Erythroblast (primary cell): ENCODE measurements at regions not wholly inside any gene's neighbourhood (a gene's known extent, or its start where the extent isn't known, plus 50 kb on each side); places are given as distances from the start of the nearest gene placed in this dataset.

Source experiments
- DNase-seq, 2 experiments: peaks; one replicate each; lab custom pipeline; 2025; lab: John Stamatoyannopoulos, UW
- GATA1 ChIP-seq: IDR thresholded peaks from 2 replicates; pipeline ENCODE4 v1.6.1; 2011; ENCODE audit warnings: low read depth, mild to moderate bottlenecking, control low read depth, low read length, moderate library complexity
- POLR2A ChIP-seq: IDR thresholded peaks from 2 replicates; pipeline ENCODE4 v1.6.1; 2011; ENCODE audit warnings: mild to moderate bottlenecking, low read length

GRCh38 chr2:105150231-105150630 is 91.3 kb upstream of the GPR45 start:
- TF ChIP-seq GATA1 (no peak), POLR2A (no peak)
- DNase-seq = no peak

GRCh38 chr2:105154119-105154818 is 87.3 kb upstream of the GPR45 start:
- TF ChIP-seq POLR2A (no peak), GATA1 (no peak)
- DNase-seq = no peak

GRCh38 chr2:105156166-105156565 is 85.4 kb upstream of the GPR45 start:
- DNase-seq = no peak
- TF ChIP-seq POLR2A (no peak), GATA1 (no peak)

DNA sequence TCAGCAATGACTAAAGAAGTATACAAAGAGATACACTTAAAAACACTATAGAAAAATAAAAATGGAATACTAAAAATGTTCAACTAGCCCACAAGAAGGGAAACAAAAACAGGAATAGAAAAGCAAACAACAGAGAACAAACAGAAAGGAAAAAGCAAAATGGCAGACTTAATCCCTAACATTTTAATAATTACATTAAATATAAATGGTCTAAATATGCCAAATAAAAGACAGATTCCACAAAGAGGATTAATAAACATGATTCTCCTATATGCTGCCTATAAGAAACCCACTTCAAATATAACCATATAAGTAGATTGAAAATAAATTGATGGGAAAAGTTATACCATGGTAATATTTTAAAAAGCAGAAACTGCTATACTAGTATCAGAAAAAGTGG is 83.5 kb upstream of the GPR45 start:
- TF ChIP-seq POLR2A = no peak
- no peak for TF ChIP-seq GATA1

GRCh38 chr2:105166688-105167087 is 74.9 kb upstream of the GPR45 start:
- TF ChIP-seq POLR2A = no peak
- no peak for TF ChIP-seq GATA1
- no peak for DNase-seq

More for the DNA sequence above, 83.5 kb upstream of the GPR45 start:
- DNase-seq = no peak

DNA sequence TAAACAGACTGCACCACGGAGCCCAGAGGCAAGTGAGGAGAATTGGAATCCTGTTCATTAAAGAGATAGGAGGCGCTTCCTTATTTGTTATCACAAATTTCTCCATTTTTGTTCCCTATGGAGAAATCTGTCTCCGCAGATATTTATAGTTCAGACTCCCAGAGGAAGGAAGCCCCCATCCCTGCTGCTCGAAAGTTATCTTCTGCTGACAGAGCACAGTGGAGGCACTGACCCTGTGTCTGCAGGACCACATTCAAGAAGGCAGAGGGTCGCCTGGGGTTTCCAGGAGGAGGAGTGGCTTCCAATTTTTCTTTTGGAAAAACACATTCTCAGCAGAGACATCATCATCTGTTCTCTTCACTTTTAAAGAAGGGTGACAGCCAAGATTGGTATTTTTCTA is 73.0 kb upstream of the GPR45 start:
- no peak for DNase-seq
- no peak for TF ChIP-seq GATA1
- no peak for TF ChIP-seq POLR2A

DNA sequence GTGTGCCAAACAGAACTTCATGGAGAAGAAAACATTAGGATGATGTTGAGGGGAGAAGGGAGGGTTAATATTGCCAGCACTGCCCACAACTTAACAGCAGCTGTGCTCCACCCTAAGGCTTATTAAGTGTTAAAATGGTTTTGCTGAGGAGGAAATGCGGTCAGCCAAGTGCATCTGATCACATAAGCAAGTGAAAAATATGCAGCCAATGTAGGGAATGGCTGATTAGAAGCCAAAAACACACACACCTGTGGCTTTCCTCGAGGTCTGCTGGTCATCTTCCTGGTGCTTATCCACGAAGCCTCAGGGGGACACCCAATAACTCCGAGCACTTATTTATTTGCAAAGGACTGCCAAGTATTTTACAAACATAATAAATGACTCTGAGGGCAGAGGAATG is 66.3 kb upstream of the GPR45 start:
- no peak for DNase-seq
- no peak for TF ChIP-seq GATA1

DNA sequence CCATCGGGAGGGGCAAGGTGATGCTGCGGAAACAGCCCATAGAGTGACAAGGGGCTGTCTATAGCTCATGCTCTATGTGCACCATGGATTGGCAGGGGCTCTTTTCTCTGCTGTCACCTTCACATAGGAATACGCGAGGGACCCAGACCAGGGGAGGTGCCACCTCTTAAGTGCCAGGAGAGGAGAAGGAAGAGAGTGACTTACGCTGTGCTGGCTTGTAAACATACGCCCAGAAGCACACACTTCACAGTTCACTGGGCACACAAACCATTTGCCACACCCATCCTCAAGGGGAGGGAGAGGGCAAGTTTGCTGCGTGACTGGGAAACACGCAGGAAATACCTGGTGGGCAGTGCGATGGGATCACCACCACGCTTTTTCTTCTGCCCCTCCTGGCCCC is 65.1 kb upstream of the GPR45 start:
- no peak for TF ChIP-seq POLR2A
- no peak for TF ChIP-seq GATA1
- no peak for DNase-seq

DNA sequence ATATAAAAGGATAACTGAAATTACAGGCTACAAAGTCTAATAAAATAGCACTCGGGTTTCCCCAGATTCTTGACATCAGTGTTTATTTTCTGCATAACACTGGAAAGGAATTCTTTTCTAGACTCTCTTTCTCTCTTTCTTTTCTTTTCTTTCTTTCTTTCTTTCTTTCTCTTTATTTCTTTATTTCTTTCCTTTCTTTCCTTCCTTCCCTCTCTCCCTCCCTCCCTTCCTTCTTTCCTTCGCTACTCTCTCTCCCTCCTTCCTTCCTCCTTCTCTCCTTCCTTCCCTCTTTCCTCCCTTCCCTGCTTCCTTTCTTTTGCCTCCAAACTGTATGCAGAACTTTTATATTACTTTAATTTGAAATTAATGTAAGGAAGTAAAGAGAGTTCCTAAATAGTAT is 64.5 kb upstream of the GPR45 start:
- DNase-seq = no peak
- TF ChIP-seq POLR2A = no peak
- TF ChIP-seq GATA1 = no peak

GRCh38 chr2:105177536-105178254 is 63.8 kb upstream of the GPR45 start:
- TF ChIP-seq POLR2A (no peak), GATA1 (no peak)
- no peak for DNase-seq

- DNase-seq = peak; percentile 8 to 32
Observed at GRCh38 chr2:105179469-105180372, 61.8 kb upstream of the GPR45 start.

DNA sequence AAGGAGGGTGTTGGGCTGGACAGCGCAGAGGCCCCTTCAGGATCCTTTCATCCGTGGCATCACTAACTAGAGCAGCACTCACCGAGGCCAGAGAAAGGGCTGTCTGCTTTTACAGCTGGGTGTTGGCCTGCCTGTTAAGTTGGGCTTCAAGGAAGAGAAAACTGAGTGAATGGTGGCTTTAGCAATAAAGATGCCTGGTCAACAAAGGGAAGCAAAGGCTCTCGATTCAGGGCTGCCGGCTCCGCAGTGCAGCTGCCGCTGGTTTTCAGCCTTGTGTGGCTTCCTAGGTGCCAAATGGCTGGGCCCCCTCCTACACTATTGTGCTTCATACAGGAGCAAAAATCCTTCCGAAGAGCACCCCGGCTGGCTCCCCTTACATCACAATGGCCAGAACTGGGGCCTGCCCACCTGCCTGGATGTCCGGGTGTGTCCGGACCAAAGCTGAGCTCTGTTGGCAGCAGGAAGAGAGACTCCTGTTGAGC is 61.0 kb upstream of the GPR45 start:
- TF ChIP-seq POLR2A = no peak
- no peak for TF ChIP-seq GATA1
- no peak for DNase-seq

More at GRCh38 chr2:105179469-105180372, 61.8 kb upstream of the GPR45 start:
- TF ChIP-seq POLR2A = no peak
- TF ChIP-seq GATA1 = no peak

GRCh38 chr2:105181282-105181681 is 60.3 kb upstream of the GPR45 start:
- TF ChIP-seq POLR2A (no peak), GATA1 (no peak)
- DNase-seq = no peak
